Nephron (organoid): ENCODE measurements at regions not wholly inside any gene's neighbourhood (a gene's known extent, or its start where the extent isn't known, plus 50 kb on each side); places are given as distances from the start of the nearest gene placed in this dataset.

Source experiments
- H3K27ac Mint-ChIP-seq, 3 experiments: 2 replicates each; pipeline ENCODE4 v1.8.0; 2020; ENCODE audit warnings: mixed read lengths in 3 of 3, mild to moderate bottlenecking in 2 of 3, moderate library complexity in 1 of 3
- H3K27me3 Mint-ChIP-seq: 2 replicates; pipeline ENCODE4 v1.8.0; 2021; ENCODE audit warnings: low read depth, mild to moderate bottlenecking, moderate library complexity, mixed read lengths
- H3K36me3 Mint-ChIP-seq: 2 replicates; pipeline ENCODE4 v1.8.0; 2020; ENCODE audit warnings: low read depth, mixed read lengths
- H3K4me1 Mint-ChIP-seq: 2 replicates; pipeline ENCODE4 v1.8.0; 2020; ENCODE audit warnings: mixed read lengths
- H3K4me3 Mint-ChIP-seq, 3 experiments: 2 replicates each; pipeline ENCODE4 v1.8.0; 2020; ENCODE audit warnings: mild to moderate bottlenecking in 3 of 3, mixed read lengths in 3 of 3, moderate library complexity in 2 of 3
- H3K9me3 Mint-ChIP-seq: 2 replicates; pipeline ENCODE4 v1.8.0; 2020; ENCODE audit warnings: mixed read lengths
- CTCF ChIP-seq, 3 experiments: fragments of 200-600 bp; sonication (generic); IDR thresholded peaks; one replicate each; pipeline ENCODE4 v1.5.0; 2021; ENCODE audit warnings: antibody characterized with exemption in 3 of 3; ENCODE audit not compliant: unreplicated experiment in 3 of 3

DNA sequence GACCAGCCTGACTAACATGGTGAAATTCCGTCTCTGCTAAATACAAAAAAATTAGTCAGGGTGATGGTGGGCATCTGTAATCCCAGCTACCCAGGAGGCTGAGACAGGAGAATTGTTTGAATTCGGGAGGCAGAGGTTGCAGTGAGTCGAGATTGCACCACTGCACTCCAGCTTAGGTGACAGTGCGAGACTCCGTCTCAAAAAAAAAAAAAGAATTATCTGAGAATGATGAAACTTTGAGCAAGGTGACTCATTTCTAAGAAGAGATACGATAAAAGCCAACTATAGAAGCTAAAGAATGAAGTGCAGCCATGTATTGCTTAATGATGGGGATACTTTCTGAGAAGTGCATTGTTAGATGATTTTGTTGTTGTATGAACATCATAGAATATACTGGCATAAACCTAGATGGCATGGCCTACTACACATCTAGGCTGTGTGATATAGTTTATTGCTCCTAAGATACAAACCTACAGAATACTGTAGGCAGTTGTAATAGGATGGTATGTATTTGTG is 64.7 kb downstream of the SNRPE start:
- H3K9me3 Mint-ChIP-seq, result no peaks in the 10 kb centered on the region
- H3K4me1 Mint-ChIP-seq, result no peaks in the 10 kb centered on the region
- H3K27ac Mint-ChIP-seq, result no peak overlapping the region
- TF ChIP-seq CTCF (IDR thresholded peaks at IDR 0.05; ENCODE audit: unreplicated experiment in 3 of 3), result no peak
- no peaks in the 10 kb centered on the region for H3K27me3 Mint-ChIP-seq
- H3K36me3 Mint-ChIP-seq, result no peaks in the 10 kb centered on the region
- H3K4me3 Mint-ChIP-seq, result no peak overlapping the region

DNA sequence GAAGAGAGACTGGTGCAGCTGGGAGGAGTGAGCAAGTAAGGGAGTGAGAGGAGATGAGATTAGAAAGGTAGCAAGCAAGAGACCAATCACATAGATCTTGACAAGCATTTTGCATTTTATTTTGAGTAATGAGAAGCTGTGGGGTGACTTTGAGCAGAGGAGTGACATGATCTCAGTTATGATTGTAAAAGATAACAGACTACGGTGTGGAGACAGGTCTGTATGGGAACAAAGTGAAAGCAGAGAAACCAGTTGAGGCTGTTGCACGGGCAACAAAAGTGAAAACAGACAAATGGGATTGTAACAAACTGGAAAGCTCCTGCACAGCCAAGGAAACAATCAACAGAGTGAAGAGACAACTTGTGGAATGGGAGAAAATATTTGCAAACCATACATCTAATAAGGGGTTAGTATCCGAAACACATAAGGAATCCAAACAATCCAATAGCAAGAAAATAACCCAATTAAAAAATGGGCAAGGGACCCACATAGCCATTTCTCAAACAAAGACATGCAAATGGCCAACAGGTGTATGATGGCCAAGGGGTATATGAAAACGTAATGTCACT is 68.4 kb downstream of the SNRPE start:
- TF ChIP-seq CTCF (IDR thresholded peaks at IDR 0.05; ENCODE audit: unreplicated experiment in 3 of 3), result no peak
- H3K4me1 Mint-ChIP-seq, result no peaks in the 10 kb centered on the region
- no peak overlapping the region for H3K27ac Mint-ChIP-seq
- H3K4me3 Mint-ChIP-seq, result no peak overlapping the region
- H3K27me3 Mint-ChIP-seq, result no peaks in the 10 kb centered on the region
- H3K36me3 Mint-ChIP-seq, result no peaks in the 10 kb centered on the region
- H3K9me3 Mint-ChIP-seq, result no peaks in the 10 kb centered on the region

- Mint-ChIP-seq H3K9me3 (no peaks in the 10 kb centered on the region), H3K27ac (no peak overlapping the region), H3K4me3 (no peak overlapping the region), H3K27me3 (no peaks in the 10 kb centered on the region), H3K4me1 (no peaks in the 10 kb centered on the region), H3K36me3 (no peaks in the 10 kb centered on the region)
- TF ChIP-seq CTCF (IDR thresholded peaks at IDR 0.05; ENCODE audit: unreplicated experiment in 3 of 3), result no peak
Observed at GRCh38 chr1:203930342-203930741, 68.9 kb downstream of the SNRPE start.

- TF ChIP-seq CTCF (IDR thresholded peaks at IDR 0.05; ENCODE audit: unreplicated experiment in 3 of 3), result no peak
- no peaks in the 10 kb centered on the region for H3K27me3 Mint-ChIP-seq
- H3K4me1 Mint-ChIP-seq, result no peaks in the 10 kb centered on the region
- H3K27ac Mint-ChIP-seq, result no peak overlapping the region
- H3K9me3 Mint-ChIP-seq, result no peaks in the 10 kb centered on the region
- no peak overlapping the region for H3K4me3 Mint-ChIP-seq
- H3K36me3 Mint-ChIP-seq, result no peaks in the 10 kb centered on the region
Observed at GRCh38 chr1:203931953-203932352, 70.6 kb downstream of the SNRPE start.

DNA sequence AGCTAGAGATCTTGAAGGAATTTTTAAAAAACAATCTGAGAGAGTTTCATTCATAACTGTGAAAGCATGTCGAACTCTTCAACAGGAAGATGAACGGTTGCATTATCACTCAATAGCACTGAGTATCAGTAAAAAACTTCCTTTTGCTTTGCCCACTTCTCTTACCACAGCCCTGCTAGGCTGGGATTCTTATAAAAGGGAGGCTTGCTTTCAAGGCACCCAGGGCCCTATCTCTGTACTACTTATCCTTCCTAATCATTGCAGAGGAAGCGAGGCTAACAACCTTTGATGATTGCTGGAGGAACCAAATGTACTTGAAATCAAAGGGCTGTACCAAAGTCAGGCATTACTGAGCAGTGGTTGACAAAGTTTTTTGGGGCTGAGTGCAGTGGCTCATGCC is 71.2 kb downstream of the SNRPE start:
- H3K4me3 Mint-ChIP-seq, result no peak overlapping the region
- no peaks in the 10 kb centered on the region for H3K36me3 Mint-ChIP-seq
- no peak overlapping the region for H3K27ac Mint-ChIP-seq
- no peaks in the 10 kb centered on the region for H3K4me1 Mint-ChIP-seq
- no peaks in the 10 kb centered on the region for H3K27me3 Mint-ChIP-seq
- no peak for TF ChIP-seq CTCF (IDR thresholded peaks at IDR 0.05; ENCODE audit: unreplicated experiment in 3 of 3)
- H3K9me3 Mint-ChIP-seq, result no peaks in the 10 kb centered on the region

DNA sequence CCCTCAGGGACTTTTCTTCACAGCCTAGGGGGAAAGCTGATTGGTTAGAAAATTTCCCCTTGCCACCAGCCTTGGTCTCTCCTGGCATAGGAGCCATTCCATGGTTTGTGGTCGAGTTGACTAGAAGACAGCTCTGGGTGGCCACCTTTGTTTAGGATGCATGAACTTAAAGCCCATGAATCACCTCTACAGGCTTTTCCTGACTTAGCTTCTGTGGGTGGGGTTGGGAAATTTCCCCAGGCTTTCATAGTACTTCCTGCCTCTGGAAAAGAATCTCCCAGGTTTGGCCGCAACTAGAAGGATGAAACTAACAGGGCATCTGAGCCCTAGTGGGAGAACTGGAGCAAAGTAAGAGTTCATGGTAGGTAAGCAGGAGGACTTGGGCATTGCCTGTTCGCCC is 72.6 kb downstream of the SNRPE start:
- H3K9me3 Mint-ChIP-seq, result no peaks in the 10 kb centered on the region
- no peak overlapping the region for H3K4me3 Mint-ChIP-seq
- H3K27ac Mint-ChIP-seq, result no peak overlapping the region
- H3K36me3 Mint-ChIP-seq, result no peaks in the 10 kb centered on the region
- H3K4me1 Mint-ChIP-seq, result no peaks in the 10 kb centered on the region
- no peak for TF ChIP-seq CTCF (IDR thresholded peaks at IDR 0.05; ENCODE audit: unreplicated experiment in 3 of 3)
- H3K27me3 Mint-ChIP-seq, result no peaks in the 10 kb centered on the region
